ENCODE measurements at regions not wholly inside any gene's neighbourhood (a gene's known extent, or its start where the extent isn't known, plus 50 kb on each side); places are given as distances from the start of the nearest gene placed in this dataset.
"Not testable (repeated sequence)": the region's sequence is repeated elsewhere in the genome, so short reads cannot be mapped to it uniquely, and the experiment has no call there.

- no peak for DNase-seq
These were observed 54.1 kb upstream of the PEG3 start for GRCh38 chr19:56894626-56895025.

GRCh38 chr19:56896095-56896494, 55.6 kb upstream of the PEG3 start:
- no peak for DNase-seq

GRCh38 chr19:56899943-56900342, 59.4 kb upstream of the PEG3 start:
- no peak for DNase-seq

GRCh38 chr19:56900573-56901097, 60.1 kb upstream of the PEG3 start:
- DNase-seq: no peak

GRCh38 chr19:56905631-56906150, 65.2 kb upstream of the PEG3 start:
- no peak for DNase-seq

GRCh38 chr19:56912401-56913112, 72.0 kb upstream of the PEG3 start:
- DNase-seq: no peak

GRCh38 chr19:56913113-56913455, 72.6 kb upstream of the PEG3 start:
- not testable (repeated sequence) for DNase-seq

GRCh38 chr19:56916528-56916927, 76.0 kb upstream of the PEG3 start:
- no peak for DNase-seq

- DNase-seq: no peak
These were observed 77.0 kb upstream of the PEG3 start for GRCh38 chr19:56917529-56917928.

GRCh38 chr19:56917998-56918397, 77.5 kb upstream of the PEG3 start:
- peak in 1 of 2 donors; percentile 34 for DNase-seq

- no peak for DNase-seq
These were observed 78.3 kb upstream of the PEG3 start for GRCh38 chr19:56918682-56919307.

- DNase-seq: no peak
These were observed 78.9 kb upstream of the PEG3 start for GRCh38 chr19:56919308-56919995.

- not testable (repeated sequence) for DNase-seq
These were observed 85.6 kb upstream of the PEG3 start for GRCh38 chr19:56926094-56926493.

GRCh38 chr19:56927294-56927693, 86.8 kb upstream of the PEG3 start:
- no peak for DNase-seq

- DNase-seq: no peak
These were observed 87.3 kb upstream of the PEG3 start for GRCh38 chr19:56927791-56928207.

- no peak for DNase-seq
These were observed 90.4 kb upstream of the PEG3 start for GRCh38 chr19:56930647-56931535.

- no peak for DNase-seq
These were observed 92.6 kb upstream of the PEG3 start for GRCh38 chr19:56933014-56933705.

- DNase-seq: no peak
These were observed 94.0 kb upstream of the PEG3 start for GRCh38 chr19:56934438-56935090.

- no peak for DNase-seq
These were observed 99.4 kb upstream of the PEG3 start for GRCh38 chr19:56939951-56940350.

- DNase-seq: no peak
These were observed 102.2 kb upstream of the PEG3 start for GRCh38 chr19:56942756-56943155.

- DNase-seq: peak in 1 of 2 donors; percentile 21
These were observed 105.6 kb upstream of the PEG3 start for GRCh38 chr19:56946159-56946558.
